ENCODE measurements at regions not wholly inside any gene's neighbourhood (a gene's known extent, or its start where the extent isn't known, plus 50 kb on each side); places are given as distances from the start of the nearest gene placed in this dataset.

- DNase-seq (ENCODE audit: low read depth): peak; percentile 43
Observed at GRCh38 chr12:107372229-107372658, 278.9 kb upstream of the CRY1 start.

- no peak for DNase-seq (ENCODE audit: low read depth)
Observed at GRCh38 chr12:107373238-107373809, 280.0 kb upstream of the CRY1 start.

- no peak for DNase-seq (ENCODE audit: low read depth)
Observed at GRCh38 chr12:107374161-107374840, 281.0 kb upstream of the CRY1 start.

GRCh38 chr12:107375231-107375630, 281.9 kb upstream of the CRY1 start:
- DNase-seq (ENCODE audit: low read depth): no peak

- DNase-seq (ENCODE audit: low read depth): peak; percentile 25
Observed at GRCh38 chr12:107377596-107378385, 284.4 kb upstream of the CRY1 start.

GRCh38 chr12:107378609-107379008, 285.3 kb upstream of the CRY1 start:
- no peak for DNase-seq (ENCODE audit: low read depth)

GRCh38 chr12:107379142-107379851, 285.9 kb upstream of the CRY1 start:
- peak; percentile 95 for DNase-seq (ENCODE audit: low read depth)

GRCh38 chr12:107379852-107380567, 286.7 kb upstream of the CRY1 start:
- peak; percentile 41 for DNase-seq (ENCODE audit: low read depth)

GRCh38 chr12:107384645-107385044, 291.3 kb upstream of the CRY1 start:
- no peak for DNase-seq (ENCODE audit: low read depth)

- peak; percentile 81 for DNase-seq (ENCODE audit: low read depth)
Observed at GRCh38 chr12:107385509-107385908, 292.2 kb upstream of the CRY1 start.

GRCh38 chr12:107386569-107386968, 293.2 kb upstream of the CRY1 start:
- no peak for DNase-seq (ENCODE audit: low read depth)

- no peak for DNase-seq (ENCODE audit: low read depth)
Observed at GRCh38 chr12:107388263-107388662, 294.9 kb upstream of the CRY1 start.

- DNase-seq (ENCODE audit: low read depth): no peak
Observed at GRCh38 chr12:107390414-107390813, 295.2 kb upstream of the PWP1 start.

GRCh38 chr12:107393043-107393717, 292.4 kb upstream of the PWP1 start:
- DNase-seq (ENCODE audit: low read depth): peak; percentile 38

GRCh38 chr12:107394693-107395092, 290.9 kb upstream of the PWP1 start:
- DNase-seq (ENCODE audit: low read depth): no peak

- DNase-seq (ENCODE audit: low read depth): no peak
Observed at GRCh38 chr12:107395817-107396216, 289.8 kb upstream of the PWP1 start.

GRCh38 chr12:107396991-107397390, 288.6 kb upstream of the PWP1 start:
- peak; percentile 78 for DNase-seq (ENCODE audit: low read depth)

GRCh38 chr12:107397890-107398500, 287.6 kb upstream of the PWP1 start:
- no peak for DNase-seq (ENCODE audit: low read depth)

- DNase-seq (ENCODE audit: low read depth): peak; percentile 78
Observed at GRCh38 chr12:107399046-107399445, 286.6 kb upstream of the PWP1 start.

- peak; percentile 67 for DNase-seq (ENCODE audit: low read depth)
Observed at GRCh38 chr12:107400686-107401447, 284.7 kb upstream of the PWP1 start.
